AG09309 (cell line): ENCODE measurements at regions not wholly inside any gene's neighbourhood (a gene's known extent, or its start where the extent isn't known, plus 50 kb on each side); places are given as distances from the start of the nearest gene placed in this dataset.

Experiments
- DNase-seq: peaks from one replicate; pipeline ENCODE4 v3.0.0-alpha.2; 2010; ENCODE audit warnings: low read depth
- H3K4me3 ChIP-seq: 2 replicates; pipeline ENCODE4 v1.5.1; 2011; ENCODE audit warnings: mild to moderate bottlenecking, low read depth, low read length, moderate library complexity; ENCODE audit not compliant: control insufficient read depth
- CTCF ChIP-seq: IDR thresholded peaks from 2 replicates; pipeline ENCODE4 v1.5.1; 2011; ENCODE audit warnings: mild to moderate bottlenecking, low read depth, low read length, inconsistent platforms; ENCODE audit not compliant: insufficient read depth, control insufficient read depth; ENCODE audit errors: missing control alignments

GRCh38 chr9:1210954-1211353, 160.8 kb downstream of the DMRT2 start:
- DNase-seq, result no peak
- H3K4me3 ChIP-seq, result no peak overlapping the region
- no peak for TF ChIP-seq CTCF

GRCh38 chr9:1216532-1216931, 166.4 kb downstream of the DMRT2 start:
- no peak for TF ChIP-seq CTCF
- no peak overlapping the region for H3K4me3 ChIP-seq
- no peak for DNase-seq

- no peak for TF ChIP-seq CTCF
- H3K4me3 ChIP-seq, result no peak overlapping the region
- DNase-seq, result no peak
Measured at GRCh38 chr9:1217076-1217475, 166.9 kb downstream of the DMRT2 start.

- no peak for TF ChIP-seq CTCF
- no peak overlapping the region for H3K4me3 ChIP-seq
- DNase-seq, result no peak
Measured at GRCh38 chr9:1219284-1219683, 169.1 kb downstream of the DMRT2 start.

- no peak for TF ChIP-seq CTCF
- no peak for DNase-seq
- H3K4me3 ChIP-seq, result no peak overlapping the region
Measured at GRCh38 chr9:1221298-1221697, 171.1 kb downstream of the DMRT2 start.

GRCh38 chr9:1222511-1222910, 172.4 kb downstream of the DMRT2 start:
- DNase-seq, result no peak
- TF ChIP-seq CTCF, result no peak
- H3K4me3 ChIP-seq, result no peak overlapping the region

GRCh38 chr9:1231998-1232919, 182.1 kb downstream of the DMRT2 start:
- TF ChIP-seq CTCF, result no peak
- no peak overlapping the region; the same call in 1 of the 2 replicates for H3K4me3 ChIP-seq
- peak; percentile 54 for DNase-seq
